NCI-H1930 (cell line): ENCODE measurements at regions not wholly inside any gene's neighbourhood (a gene's known extent, or its start where the extent isn't known, plus 50 kb on each side); places are given as distances from the start of the nearest gene placed in this dataset.
"Not testable (repeated sequence)": the region's sequence is repeated elsewhere in the genome, so short reads cannot be mapped to it uniquely, and the experiment has no call there.

ENCODE experiments used
- DNase-seq, 2 experiments: peaks; one replicate each; lab custom pipeline; 2025; lab: John Stamatoyannopoulos, UW

- DNase-seq: no peak
Observed at GRCh38 chr6:115415378-115415777, 645.3 kb downstream of the FRK start.

DNA sequence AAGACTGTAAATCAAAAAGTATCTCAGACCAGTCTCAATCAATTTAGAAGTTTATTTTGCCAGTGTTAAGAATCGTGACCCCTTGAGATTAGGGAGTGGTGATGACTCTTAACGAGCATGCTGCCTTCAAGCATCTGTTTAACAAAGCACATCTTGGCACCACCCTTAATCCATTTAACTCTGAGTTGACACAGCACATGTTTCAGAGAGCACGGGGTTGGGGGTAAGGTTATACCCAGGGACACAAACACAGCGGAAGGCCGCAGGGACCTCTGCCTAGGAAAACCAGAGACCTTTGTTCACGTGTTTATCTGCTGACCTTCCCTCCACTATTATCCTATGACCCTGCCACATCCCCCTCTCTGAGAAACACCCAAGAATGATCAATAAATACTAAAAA, 645.8 kb downstream of the FRK start:
- not testable (repeated sequence) for DNase-seq

- no peak for DNase-seq
Observed at GRCh38 chr6:115411756-115412155, 648.9 kb downstream of the FRK start.

DNA sequence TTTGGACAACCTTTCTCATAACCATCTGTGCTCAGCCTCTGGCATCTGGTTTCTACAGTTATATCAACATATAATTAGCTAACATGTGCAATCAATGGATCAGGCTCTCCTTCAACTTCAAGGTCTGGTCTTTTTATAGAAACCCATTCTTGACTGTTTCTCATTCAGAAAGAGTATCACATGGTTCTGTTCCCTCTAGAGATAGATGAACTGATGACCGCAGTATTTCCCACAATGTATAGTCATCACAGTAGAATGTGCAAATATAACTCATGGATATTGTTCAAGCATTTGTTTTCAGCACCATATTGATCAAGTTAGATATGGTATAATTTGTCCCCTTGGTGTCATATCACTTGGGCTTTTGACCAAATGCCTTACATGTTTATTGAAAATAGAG, 656.2 kb downstream of the FRK start:
- no peak for DNase-seq

DNA sequence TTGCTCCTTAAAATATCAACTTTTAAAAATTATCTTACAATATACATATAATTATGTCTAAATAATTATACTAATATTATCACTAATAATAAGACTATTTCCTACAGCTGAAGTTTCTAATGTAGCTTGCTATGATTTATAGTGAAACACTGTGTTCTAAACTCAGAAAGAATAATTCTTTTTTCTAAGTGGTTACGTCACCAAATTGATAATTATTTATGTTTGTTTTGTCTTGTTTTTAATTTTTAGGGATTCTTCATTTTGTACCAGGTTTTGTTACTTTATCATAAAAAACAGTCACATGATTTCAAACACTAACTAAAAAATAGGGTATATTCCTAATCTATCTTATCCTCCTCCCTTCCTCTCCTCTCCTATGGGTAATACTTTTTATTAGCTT, 662.1 kb downstream of the FRK start:
- no peak for DNase-seq

DNA sequence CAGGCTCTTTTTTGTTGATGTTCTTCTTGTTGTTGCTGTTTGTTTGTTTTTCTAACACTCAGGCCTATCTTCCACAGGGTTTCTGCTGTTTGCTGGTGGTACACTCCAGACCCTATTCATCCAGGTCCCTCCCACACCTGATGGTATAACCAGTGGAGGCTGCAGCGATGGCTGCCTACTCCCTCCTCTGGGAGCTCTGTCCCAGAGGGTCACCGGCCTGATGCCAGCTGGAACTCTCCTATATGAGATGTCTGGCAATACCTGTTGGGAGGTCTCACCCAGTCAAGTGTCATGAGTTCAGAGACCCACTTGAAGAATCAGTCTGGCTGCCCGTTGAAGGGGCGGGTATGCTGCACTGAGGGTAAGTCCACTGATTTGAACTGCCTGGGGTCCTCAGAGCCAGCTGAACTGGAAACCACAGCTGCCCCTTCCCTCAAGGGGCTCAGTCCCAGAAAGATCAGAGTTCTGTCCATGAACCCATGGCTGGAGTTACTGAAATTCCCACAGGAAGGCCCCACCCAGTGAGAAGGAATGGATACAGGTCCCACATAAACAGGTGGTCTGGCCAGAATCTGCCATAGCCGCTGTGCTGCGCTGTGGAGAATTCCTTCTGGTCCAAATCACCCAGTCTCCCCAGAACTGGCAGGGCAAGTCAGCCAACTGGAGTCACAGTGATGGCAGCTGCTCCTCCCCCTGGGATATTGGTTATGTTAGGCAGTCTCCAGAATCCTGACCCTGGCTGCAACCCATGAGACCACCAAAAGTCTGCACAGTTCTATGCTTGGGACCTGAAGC, 664.4 kb downstream of the FRK start:
- DNase-seq: no peak

- no peak for DNase-seq
Observed at GRCh38 chr6:115393821-115394220, 666.9 kb downstream of the FRK start.

GRCh38 chr6:115370202-115370601, 690.5 kb downstream of the FRK start:
- no peak for DNase-seq

GRCh38 chr6:115365783-115366182, 694.9 kb downstream of the FRK start:
- DNase-seq: no peak

GRCh38 chr6:115363379-115363778, 697.3 kb downstream of the FRK start:
- DNase-seq: no peak

DNA sequence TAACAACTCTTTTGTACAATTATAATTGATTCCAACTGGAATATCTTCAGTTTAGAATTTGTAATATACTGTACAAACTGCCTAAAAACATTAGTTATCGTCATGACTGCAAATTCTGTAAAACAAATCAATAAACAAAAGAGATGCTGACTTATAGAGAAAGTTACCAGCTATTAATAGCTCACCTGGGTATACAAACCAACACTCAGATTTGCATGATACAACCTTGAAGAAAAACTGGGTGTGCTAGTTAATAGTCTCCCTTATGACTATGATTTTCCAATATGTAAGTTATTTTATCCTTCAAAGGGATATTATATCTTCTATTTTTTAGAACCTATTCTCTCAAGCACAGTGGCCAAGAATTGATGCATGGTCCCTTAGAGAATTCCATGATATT, 698.5 kb downstream of the FRK start:
- DNase-seq: no peak

GRCh38 chr6:115360602-115361325, 699.9 kb downstream of the FRK start:
- DNase-seq: peak; percentile 76 to 82

- DNase-seq: no peak
Observed at GRCh38 chr6:115358616-115359015, 702.1 kb downstream of the FRK start.

DNA sequence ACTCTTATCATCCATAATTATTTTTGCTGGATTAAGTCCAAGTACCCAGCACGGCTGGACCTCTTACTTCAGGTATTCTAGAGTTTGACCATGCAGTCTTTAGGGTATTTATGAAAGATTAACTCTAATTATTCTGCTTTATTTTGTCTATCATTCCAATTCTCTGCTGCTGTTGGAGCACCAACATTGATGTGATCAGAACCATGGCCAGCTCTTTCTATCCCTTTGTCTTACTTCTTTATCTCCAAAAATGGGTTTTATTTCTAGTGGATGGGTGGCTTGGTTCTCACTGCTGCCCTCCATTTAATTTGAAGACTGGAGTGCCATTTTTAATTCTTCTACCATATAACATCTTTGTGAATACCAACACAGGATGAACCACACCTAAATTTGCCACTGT, 704.3 kb downstream of the FRK start:
- no peak for DNase-seq

DNA sequence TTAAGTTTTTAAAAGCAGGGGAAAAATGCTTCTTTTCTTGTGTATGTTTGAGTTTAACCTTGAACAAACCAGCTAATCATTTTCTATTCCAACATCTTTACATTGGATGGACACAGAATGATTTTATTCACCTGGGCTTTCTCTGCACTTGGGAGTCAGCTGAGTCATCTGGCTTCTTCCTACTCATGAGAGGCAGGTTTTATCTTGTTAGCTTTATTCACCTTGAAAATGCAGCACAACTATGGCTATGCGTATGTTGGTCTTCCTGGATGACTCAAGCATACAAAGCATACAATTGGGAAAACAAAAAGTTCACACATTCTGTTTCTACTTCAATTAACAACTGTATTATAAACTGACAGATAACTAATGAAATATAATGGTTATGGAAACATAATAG, 737.7 kb downstream of the FRK start:
- DNase-seq: no peak

DNA sequence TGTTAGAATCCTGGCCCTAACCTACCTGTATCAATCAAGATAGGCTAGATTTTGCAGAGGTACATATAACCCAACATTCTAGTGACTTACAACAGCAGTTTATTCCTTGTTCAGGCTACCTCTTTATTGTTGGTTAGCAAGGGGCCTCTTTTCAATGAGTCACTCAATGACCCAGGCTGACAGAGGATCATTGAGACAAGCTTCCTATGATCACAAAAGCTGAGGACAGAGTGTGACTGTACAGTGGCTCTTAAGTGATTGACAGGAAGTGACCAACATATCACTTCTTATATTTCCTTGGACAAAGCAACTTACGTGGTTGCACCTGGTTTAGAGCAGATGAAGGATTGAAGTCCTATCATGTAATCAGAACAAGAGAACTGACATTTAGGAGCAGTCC, 740.9 kb downstream of the FRK start:
- no peak for DNase-seq

DNA sequence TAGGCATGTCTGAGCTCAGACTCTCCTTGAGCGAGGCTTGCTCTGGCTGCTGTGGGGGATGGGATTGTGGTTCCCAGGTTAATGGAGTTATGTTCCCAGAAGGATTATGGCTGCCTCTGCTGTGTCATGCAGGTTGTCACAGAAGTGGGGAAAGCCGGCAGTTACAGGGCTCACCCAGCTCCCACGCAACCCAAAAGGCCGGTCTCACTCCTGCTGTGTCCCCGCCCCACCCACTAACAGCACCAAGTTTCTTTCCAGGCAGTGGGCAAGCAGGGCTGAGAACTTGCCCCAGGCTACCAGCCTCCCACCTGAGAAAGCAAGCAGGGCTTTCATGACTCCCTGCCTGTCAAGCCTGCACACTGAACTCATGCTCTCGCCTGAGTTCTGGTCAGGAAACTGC, 750.5 kb downstream of the FRK start:
- DNase-seq: no peak

DNA sequence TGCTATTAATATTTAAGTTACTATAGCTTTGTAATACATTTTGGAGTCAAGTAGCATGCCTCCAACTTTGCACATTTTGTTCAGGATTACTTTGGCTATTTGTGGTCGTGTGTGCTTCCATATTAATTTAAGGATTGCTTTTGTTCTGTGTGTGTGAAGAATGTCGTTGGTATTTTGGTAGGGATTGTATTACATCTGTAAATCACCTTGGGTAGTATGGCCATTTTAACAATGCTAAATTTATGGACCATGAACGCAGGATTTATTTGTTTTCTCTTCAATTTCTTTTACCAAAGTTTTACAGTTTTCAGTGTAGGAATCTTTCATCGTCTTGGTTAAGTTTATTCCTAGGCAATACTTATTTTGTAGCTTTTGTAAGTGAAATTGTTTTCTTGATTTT, 758.0 kb downstream of the FRK start:
- no peak for DNase-seq

DNA sequence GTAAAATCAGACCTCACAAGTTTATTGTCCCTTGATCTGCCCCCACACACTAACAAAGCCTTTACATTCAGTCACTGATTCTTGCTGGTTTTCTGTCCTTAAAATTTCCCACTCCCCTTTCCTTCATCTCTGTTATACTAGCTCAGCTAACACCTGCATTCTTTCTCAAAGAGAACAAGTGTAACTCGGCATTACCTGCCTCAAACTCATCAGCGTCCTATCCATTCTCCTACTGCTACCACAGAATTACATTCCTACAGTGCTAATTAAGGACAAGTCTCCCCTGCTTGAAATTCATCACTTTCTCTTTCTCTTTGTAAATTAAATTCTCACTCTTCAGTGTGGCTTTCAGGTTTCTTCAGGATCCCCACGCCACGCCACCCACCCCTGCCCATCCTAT, 773.2 kb downstream of the FRK start:
- DNase-seq: no peak

DNA sequence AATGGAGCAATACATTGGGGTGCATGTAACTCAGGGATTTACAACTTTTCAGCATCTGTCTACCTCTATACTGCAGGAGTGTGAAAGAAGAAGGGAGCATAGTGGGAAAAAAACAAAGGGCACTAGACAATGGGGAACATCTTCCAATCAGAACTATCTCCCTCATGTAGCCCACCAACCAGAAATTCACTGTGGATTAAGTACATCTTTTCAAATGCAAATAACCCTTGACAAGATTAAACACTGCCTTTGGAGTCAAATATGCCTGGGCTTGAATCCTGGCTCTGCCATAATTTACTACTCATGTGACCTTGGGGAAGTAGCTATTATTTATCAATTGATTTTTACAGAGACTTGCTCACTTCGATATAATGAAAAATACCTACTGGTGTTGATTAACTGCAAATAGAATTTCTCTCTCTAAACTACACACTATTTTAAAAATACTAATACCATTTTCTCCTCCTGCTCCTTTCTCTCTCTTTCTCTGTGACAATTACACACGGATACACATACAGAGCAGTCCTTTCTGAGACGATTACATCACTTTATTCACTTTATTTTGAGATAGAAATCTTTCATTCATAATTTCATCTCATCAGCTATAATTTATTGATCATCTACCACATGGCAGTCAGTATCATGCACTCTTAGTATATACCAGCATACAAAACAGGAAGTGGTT, 783.7 kb downstream of the FRK start:
- DNase-seq: no peak

DNA sequence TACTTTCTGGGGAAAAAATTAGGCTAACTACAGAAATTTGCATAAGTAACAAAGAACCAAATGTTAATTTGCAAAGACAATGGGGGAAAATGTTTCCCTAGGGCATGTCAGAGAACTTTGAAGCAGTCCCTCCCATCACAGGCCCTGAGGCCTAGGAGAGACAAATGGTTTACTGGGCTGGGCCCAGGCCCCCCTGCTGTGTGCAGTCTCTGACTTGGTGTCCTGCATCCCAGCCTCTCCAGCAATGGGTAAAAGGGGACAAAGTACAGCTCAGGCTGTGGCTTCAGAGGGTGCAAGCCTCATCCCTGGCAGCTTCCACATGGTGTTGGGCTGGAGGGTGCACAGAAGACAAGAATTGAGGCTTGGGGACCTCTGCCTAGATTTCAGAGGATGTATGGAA, 788.4 kb downstream of the FRK start:
- no peak for DNase-seq

GRCh38 chr6:115271434-115271833, 789.3 kb downstream of the FRK start:
- DNase-seq: no peak

DNA sequence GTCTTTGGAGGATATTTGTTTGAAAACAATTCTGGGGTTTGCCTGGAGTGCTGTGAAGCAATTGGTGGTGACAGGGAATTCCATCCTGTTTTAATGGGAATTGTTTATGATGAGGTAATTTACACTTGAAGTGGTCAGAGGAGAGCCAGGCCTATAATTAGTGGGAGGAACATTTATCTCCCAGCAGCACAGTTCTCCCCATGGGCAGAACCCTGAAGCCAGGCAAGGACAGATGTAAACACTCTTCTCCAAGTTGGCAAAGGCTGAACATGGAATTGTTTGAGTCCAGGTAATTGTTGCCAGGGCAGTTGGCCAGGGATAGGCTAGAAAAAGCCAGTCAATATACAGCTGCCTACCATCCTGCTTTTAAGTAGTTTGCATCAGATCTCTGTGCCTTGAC, 789.7 kb downstream of the FRK start:
- DNase-seq: no peak
